ENCODE measurements at regions not wholly inside any gene's neighbourhood (a gene's known extent, or its start where the extent isn't known, plus 50 kb on each side); places are given as distances from the start of the nearest gene placed in this dataset.

DNA sequence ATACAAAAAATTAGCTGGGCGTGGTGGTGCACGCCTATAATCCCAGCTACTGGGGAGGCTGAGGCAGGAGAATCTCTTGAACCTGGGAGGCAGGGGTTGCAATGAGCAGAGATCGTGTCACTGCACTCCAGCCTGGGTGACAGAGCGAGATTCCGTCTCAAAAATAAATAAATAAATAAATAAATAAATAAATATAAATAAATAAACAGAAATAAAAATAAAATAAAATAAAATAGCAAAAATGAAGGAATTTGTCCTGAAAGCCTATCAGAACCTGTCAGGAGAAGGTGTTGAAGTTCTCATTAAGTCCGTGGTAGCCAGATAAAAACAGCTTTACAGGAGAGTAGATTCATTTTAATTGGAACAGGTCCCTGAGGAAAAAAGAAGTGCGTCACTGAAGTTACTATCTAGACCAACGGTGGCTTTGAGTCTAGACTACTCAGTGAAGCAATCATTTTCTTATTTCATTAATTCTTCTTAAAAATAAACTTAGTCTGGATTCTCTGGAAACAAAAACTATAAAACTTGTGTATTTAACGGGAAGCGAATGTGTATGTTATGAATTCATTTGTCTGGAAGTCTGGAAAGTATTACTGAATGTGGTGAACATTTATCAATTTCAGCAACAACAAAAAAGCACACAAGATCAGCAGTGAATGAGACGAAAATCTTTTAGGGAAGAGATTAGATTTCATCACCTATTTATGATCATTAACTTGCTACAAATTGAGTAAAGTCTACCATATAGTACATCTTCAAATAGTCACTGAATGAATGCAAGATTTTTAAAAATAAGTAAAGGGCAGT, 248.5 kb upstream of the PDE3A start:
- CTCF ChIA-PET: no interaction called here

DNA sequence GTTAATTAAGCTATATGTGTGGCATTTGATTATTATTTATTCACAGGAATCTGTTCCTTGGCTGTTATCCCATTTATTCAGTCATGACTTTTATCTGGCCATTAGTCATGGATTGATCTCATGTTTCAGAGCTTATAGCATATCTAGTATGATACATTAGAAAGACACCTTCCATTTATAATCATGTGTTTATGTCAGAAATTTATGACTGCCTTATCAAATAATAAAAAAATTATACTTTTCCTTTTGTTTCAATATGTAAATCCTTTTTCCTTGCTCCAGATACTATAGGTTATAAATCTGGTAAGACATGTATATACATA, 248.0 kb upstream of the PDE3A start:
- TF ChIP-seq, protein P1, sequence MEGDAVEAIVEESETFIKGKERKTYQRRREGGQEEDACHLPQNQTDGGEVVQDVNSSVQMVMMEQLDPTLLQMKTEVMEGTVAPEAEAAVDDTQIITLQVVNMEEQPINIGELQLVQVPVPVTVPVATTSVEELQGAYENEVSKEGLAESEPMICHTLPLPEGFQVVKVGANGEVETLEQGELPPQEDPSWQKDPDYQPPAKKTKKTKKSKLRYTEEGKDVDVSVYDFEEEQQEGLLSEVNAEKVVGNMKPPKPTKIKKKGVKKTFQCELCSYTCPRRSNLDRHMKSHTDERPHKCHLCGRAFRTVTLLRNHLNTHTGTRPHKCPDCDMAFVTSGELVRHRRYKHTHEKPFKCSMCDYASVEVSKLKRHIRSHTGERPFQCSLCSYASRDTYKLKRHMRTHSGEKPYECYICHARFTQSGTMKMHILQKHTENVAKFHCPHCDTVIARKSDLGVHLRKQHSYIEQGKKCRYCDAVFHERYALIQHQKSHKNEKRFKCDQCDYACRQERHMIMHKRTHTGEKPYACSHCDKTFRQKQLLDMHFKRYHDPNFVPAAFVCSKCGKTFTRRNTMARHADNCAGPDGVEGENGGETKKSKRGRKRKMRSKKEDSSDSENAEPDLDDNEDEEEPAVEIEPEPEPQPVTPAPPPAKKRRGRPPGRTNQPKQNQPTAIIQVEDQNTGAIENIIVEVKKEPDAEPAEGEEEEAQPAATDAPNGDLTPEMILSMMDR (IDR thresholded peaks at IDR 0.05; ENCODE audit: low read depth, low read length): no peak
- peaks cover 4% of the 10 kb centered on the region; the same call in 1 of the 2 replicates for H3K9me3 ChIP-seq (ENCODE audit: control insufficient read depth, insufficient read depth, low read length)
- ChIA-PET POLR2A (no interaction called here), CTCF (no interaction called here)
- H3K4me3 ChIP-seq (ENCODE audit: low read depth, low read length): no peak overlapping the region
- no peak for DNase-seq (ENCODE audit: low read depth, low spot score)
- no peak overlapping the region for H3K27ac ChIP-seq (ENCODE audit: low read depth, low read length)
- no peaks in the 10 kb centered on the region for H3K27me3 ChIP-seq (ENCODE audit: control insufficient read depth, insufficient read depth, low read length)

More for the DNA sequence above, 248.5 kb upstream of the PDE3A start:
- Histone ChIP-seq H3K27me3 (ENCODE audit: control insufficient read depth, insufficient read depth, low read length) (no peaks in the 10 kb centered on the region), H3K27ac (ENCODE audit: low read depth, low read length) (no peak overlapping the region), H3K4me3 (ENCODE audit: low read depth, low read length) (no peak overlapping the region), H3K9me3 (ENCODE audit: control insufficient read depth, insufficient read depth, low read length) (peaks cover 8% of the 10 kb centered on the region; the same call in 1 of the 2 replicates)
- DNase-seq (ENCODE audit: low read depth, low spot score): no peak
- TF ChIP-seq, protein P1 (IDR thresholded peaks at IDR 0.05; ENCODE audit: low read depth, low read length): no peak
- POLR2A ChIA-PET: no interaction called here

DNA sequence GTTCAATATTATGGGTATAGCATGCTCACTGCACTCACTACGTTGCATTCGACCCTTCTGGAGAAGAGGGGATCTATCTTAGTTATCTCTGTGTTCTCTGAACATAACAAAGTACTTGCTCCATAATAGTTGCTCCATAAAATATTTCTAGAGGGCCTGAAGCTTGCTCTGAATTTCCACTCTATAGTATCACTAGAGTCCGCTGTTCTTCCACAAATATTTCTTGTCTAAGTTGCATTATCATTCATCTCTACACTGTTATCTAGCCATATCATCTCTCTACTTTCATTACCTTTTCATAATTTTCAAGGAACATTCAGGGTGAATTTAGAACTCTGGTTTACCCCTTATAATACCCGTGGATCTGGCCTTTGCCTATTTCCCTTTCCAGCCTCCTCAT, 246.1 kb upstream of the PDE3A start:
- Histone ChIP-seq H3K4me3 (ENCODE audit: low read depth, low read length) (no peak overlapping the region), H3K9me3 (ENCODE audit: control insufficient read depth, insufficient read depth, low read length) (no peaks in the 10 kb centered on the region), H3K27me3 (ENCODE audit: control insufficient read depth, insufficient read depth, low read length) (no peaks in the 10 kb centered on the region), H3K27ac (ENCODE audit: low read depth, low read length) (no peak overlapping the region)
- TF ChIP-seq, protein P1 (IDR thresholded peaks at IDR 0.05; ENCODE audit: low read depth, low read length): no peak
- ChIA-PET CTCF (no interaction called here), POLR2A (no interaction called here)
- no peak for DNase-seq (ENCODE audit: low read depth, low spot score)

DNA sequence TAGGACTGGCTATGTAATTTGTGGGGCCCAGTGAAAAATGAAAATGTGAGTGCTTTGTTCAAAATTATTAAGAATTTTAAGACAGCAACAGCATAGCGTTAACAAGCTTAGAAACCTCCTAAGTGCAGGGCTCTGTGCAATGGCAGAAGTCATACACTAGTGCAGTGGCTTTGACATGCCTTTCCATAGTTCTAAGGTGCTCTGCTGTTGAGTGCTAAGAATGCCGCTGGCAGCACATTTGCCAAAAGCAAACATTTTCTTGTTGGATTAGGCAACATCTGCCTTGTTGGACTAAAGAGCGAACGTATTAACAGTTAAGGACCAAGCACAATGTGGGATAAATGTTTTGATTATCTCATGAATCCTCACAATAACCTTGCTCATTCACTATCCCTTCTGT, 244.9 kb upstream of the PDE3A start:
- Histone ChIP-seq H3K27me3 (ENCODE audit: control insufficient read depth, insufficient read depth, low read length) (no peaks in the 10 kb centered on the region), H3K27ac (ENCODE audit: low read depth, low read length) (no peak overlapping the region), H3K9me3 (ENCODE audit: control insufficient read depth, insufficient read depth, low read length) (no peaks in the 10 kb centered on the region), H3K4me3 (ENCODE audit: low read depth, low read length) (no peak overlapping the region)
- ChIA-PET CTCF (no interaction called here), POLR2A (no interaction called here)
- TF ChIP-seq, protein P1 (IDR thresholded peaks at IDR 0.05; ENCODE audit: low read depth, low read length): no peak
- DNase-seq (ENCODE audit: low read depth, low spot score): no peak

DNA sequence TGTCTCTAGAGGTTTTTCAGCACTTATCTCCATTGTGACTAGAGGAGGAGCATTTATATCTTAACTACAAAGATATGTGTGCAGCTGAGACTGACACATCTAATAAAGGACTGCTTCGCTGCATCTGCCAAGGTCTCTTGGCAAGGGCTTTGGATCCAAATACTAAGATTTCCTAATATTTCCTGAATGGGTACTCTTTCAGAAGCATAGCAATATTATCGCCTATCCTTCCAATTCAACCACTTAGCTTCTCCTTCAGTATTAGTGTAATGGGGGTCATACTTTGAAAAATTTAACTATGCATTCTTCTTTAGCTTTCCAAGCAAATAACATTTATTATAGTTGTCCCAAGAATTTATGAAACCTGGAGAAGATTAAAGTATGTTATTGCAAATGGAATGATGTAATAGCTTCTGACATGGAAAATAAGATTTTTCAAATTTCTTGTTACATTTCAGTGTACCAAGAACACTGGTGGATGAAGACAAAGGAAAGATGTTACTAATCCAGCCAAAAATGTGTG, 243.0 kb upstream of the PDE3A start:
- no peaks in the 10 kb centered on the region for H3K9me3 ChIP-seq (ENCODE audit: control insufficient read depth, insufficient read depth, low read length)
- TF ChIP-seq, protein P1 (IDR thresholded peaks at IDR 0.05; ENCODE audit: low read depth, low read length): no peak
- ChIA-PET CTCF (interaction anchor here (0.8 kb wide), 1 partner anchor 105 kb away, joined by 3 read pairs; no protein-coding TSS in a partner anchor), POLR2A (no interaction called here)
- no peak for DNase-seq (ENCODE audit: low read depth, low spot score)
- H3K27ac ChIP-seq (ENCODE audit: low read depth, low read length): no peak overlapping the region
- H3K27me3 ChIP-seq (ENCODE audit: control insufficient read depth, insufficient read depth, low read length): no peaks in the 10 kb centered on the region
- no peak overlapping the region for H3K4me3 ChIP-seq (ENCODE audit: low read depth, low read length)
